Dendritic cell treated with granulocyte-macrophage colony-stimulating factor and Interleukin-4, amounts not matched to agents 40 ng/mL and 50 ng/mL, for 4 days (primary cell): ENCODE measurements at regions not wholly inside any gene's neighbourhood (a gene's known extent, or its start where the extent isn't known, plus 50 kb on each side); places are given as distances from the start of the nearest gene placed in this dataset.

Source experiments
- H3K27ac Mint-ChIP-seq: one replicate; pipeline ENCODE4 v1.8.0; 2022; ENCODE audit warnings: mild to moderate bottlenecking, mixed read lengths
- H3K27me3 Mint-ChIP-seq: one replicate; pipeline ENCODE4 v1.8.0; 2022; ENCODE audit warnings: mild to moderate bottlenecking, mixed read lengths
- H3K36me3 Mint-ChIP-seq: one replicate; pipeline ENCODE4 v1.8.0; 2022; ENCODE audit warnings: low read depth, mixed read lengths
- H3K4me1 Mint-ChIP-seq: one replicate; pipeline ENCODE4 v1.8.0; 2022; ENCODE audit warnings: low read depth, mixed read lengths
- H3K4me3 Mint-ChIP-seq: one replicate; pipeline ENCODE4 v1.8.0; 2022; ENCODE audit warnings: mild to moderate bottlenecking, moderate library complexity, mixed read lengths
- H3K9me3 Mint-ChIP-seq: one replicate; pipeline ENCODE4 v1.8.0; 2022; ENCODE audit warnings: mixed read lengths
- intact Hi-C: fragments of 100-400 bp; cut with micrococcal nuclease; formaldehyde crosslinking; loops from one replicate; pipeline ENCODE4 v1.15.0; 2022

GRCh38 chr5:102014371-102014770 lies 281.7 kb downstream of the SLCO4C1 start:
- Mint-ChIP-seq H3K4me1 (no peaks in the 10 kb centered on the region), H3K36me3 (no peaks in the 10 kb centered on the region), H3K9me3 (no peaks in the 10 kb centered on the region), H3K27me3 (no peaks in the 10 kb centered on the region), H3K4me3 (no peak overlapping the region), H3K27ac (no peak overlapping the region)
- intact Hi-C loops: no loop called here

GRCh38 chr5:102010644-102011043 lies 285.4 kb downstream of the SLCO4C1 start:
- H3K36me3 Mint-ChIP-seq: no peaks in the 10 kb centered on the region
- H3K27ac Mint-ChIP-seq: no peak overlapping the region
- H3K27me3 Mint-ChIP-seq: no peaks in the 10 kb centered on the region
- intact Hi-C loops: no loop called here
- no peaks in the 10 kb centered on the region for H3K9me3 Mint-ChIP-seq
- no peak overlapping the region for H3K4me3 Mint-ChIP-seq
- no peaks in the 10 kb centered on the region for H3K4me1 Mint-ChIP-seq

GRCh38 chr5:101997235-101997634 lies 298.8 kb downstream of the SLCO4C1 start:
- Mint-ChIP-seq H3K4me1 (peaks cover 4% of the 10 kb centered on the region), H3K36me3 (no peaks in the 10 kb centered on the region), H3K9me3 (no peaks in the 10 kb centered on the region), H3K27ac (no peak overlapping the region), H3K4me3 (no peak overlapping the region), H3K27me3 (no peaks in the 10 kb centered on the region)
- intact Hi-C loops: no loop called here

GRCh38 chr5:101995585-101995984 lies 300.5 kb downstream of the SLCO4C1 start:
- H3K4me1 Mint-ChIP-seq: peaks cover 3% of the 10 kb centered on the region
- H3K4me3 Mint-ChIP-seq: no peak overlapping the region
- intact Hi-C loops: no loop called here
- H3K9me3 Mint-ChIP-seq: no peaks in the 10 kb centered on the region
- no peak overlapping the region for H3K27ac Mint-ChIP-seq
- H3K27me3 Mint-ChIP-seq: no peaks in the 10 kb centered on the region
- no peaks in the 10 kb centered on the region for H3K36me3 Mint-ChIP-seq

- intact Hi-C loops: no loop called here
- Mint-ChIP-seq H3K4me1 (no peaks in the 10 kb centered on the region), H3K9me3 (no peaks in the 10 kb centered on the region)
These were observed 304.6 kb downstream of the SLCO4C1 start for GRCh38 chr5:101991486-101991885.

GRCh38 chr5:101989659-101990058 lies 306.4 kb downstream of the SLCO4C1 start:
- Mint-ChIP-seq H3K36me3 (no peaks in the 10 kb centered on the region), H3K27me3 (no peaks in the 10 kb centered on the region), H3K4me1 (no peaks in the 10 kb centered on the region), H3K9me3 (no peaks in the 10 kb centered on the region), H3K27ac (no peak overlapping the region), H3K4me3 (no peak overlapping the region)
- intact Hi-C loops: no loop called here

More at GRCh38 chr5:101991486-101991885, 304.6 kb downstream of the SLCO4C1 start:
- Mint-ChIP-seq H3K36me3 (no peaks in the 10 kb centered on the region), H3K27me3 (no peaks in the 10 kb centered on the region), H3K4me3 (no peak overlapping the region), H3K27ac (no peak overlapping the region)

GRCh38 chr5:101977729-101978345 lies 318.2 kb downstream of the SLCO4C1 start:
- no peaks in the 10 kb centered on the region for H3K36me3 Mint-ChIP-seq
- H3K4me3 Mint-ChIP-seq: no peak overlapping the region
- H3K27me3 Mint-ChIP-seq: peaks cover 1% of the 10 kb centered on the region
- intact Hi-C loops: loop anchor here (1.0 kb wide), 1 partner anchor 36 kb away; no protein-coding TSS in a partner anchor
- no peaks in the 10 kb centered on the region for H3K9me3 Mint-ChIP-seq
- no peaks in the 10 kb centered on the region for H3K4me1 Mint-ChIP-seq
- H3K27ac Mint-ChIP-seq: no peak overlapping the region

GRCh38 chr5:101976933-101977332 lies 319.2 kb downstream of the SLCO4C1 start:
- H3K9me3 Mint-ChIP-seq: no peaks in the 10 kb centered on the region
- no peak overlapping the region for H3K27ac Mint-ChIP-seq
- intact Hi-C loops: loop anchor here (1.0 kb wide), 1 partner anchor 35 kb away; no protein-coding TSS in a partner anchor
- H3K27me3 Mint-ChIP-seq: peaks cover 1% of the 10 kb centered on the region
- no peak overlapping the region for H3K4me3 Mint-ChIP-seq
- no peaks in the 10 kb centered on the region for H3K36me3 Mint-ChIP-seq
- H3K4me1 Mint-ChIP-seq: no peaks in the 10 kb centered on the region

- no peaks in the 10 kb centered on the region for H3K9me3 Mint-ChIP-seq
- H3K27me3 Mint-ChIP-seq: no peaks in the 10 kb centered on the region
- intact Hi-C loops: no loop called here
- no peaks in the 10 kb centered on the region for H3K36me3 Mint-ChIP-seq
- H3K4me1 Mint-ChIP-seq: no peaks in the 10 kb centered on the region
- no peak overlapping the region for H3K4me3 Mint-ChIP-seq
- H3K27ac Mint-ChIP-seq: no peak overlapping the region
These were observed 326.3 kb downstream of the SLCO4C1 start for GRCh38 chr5:101969742-101970141.

- Mint-ChIP-seq H3K27me3 (no peaks in the 10 kb centered on the region), H3K9me3 (no peaks in the 10 kb centered on the region), H3K4me3 (no peak overlapping the region), H3K4me1 (no peaks in the 10 kb centered on the region), H3K27ac (no peak overlapping the region), H3K36me3 (no peaks in the 10 kb centered on the region)
- intact Hi-C loops: no loop called here
These were observed 329.6 kb downstream of the SLCO4C1 start for GRCh38 chr5:101966476-101966875.

- H3K27me3 Mint-ChIP-seq: no peaks in the 10 kb centered on the region
- H3K9me3 Mint-ChIP-seq: no peaks in the 10 kb centered on the region
- intact Hi-C loops: no loop called here
- no peak overlapping the region for H3K4me3 Mint-ChIP-seq
- H3K4me1 Mint-ChIP-seq: no peaks in the 10 kb centered on the region
- H3K27ac Mint-ChIP-seq: no peak overlapping the region
- no peaks in the 10 kb centered on the region for H3K36me3 Mint-ChIP-seq
These were observed 340.2 kb downstream of the SLCO4C1 start for GRCh38 chr5:101955891-101956290.

GRCh38 chr5:101950019-101950418 lies 346.1 kb downstream of the SLCO4C1 start:
- Mint-ChIP-seq H3K36me3 (no peaks in the 10 kb centered on the region), H3K27me3 (no peaks in the 10 kb centered on the region), H3K4me1 (no peaks in the 10 kb centered on the region), H3K9me3 (peaks cover under 1% of the 10 kb centered on the region), H3K27ac (no peak overlapping the region), H3K4me3 (no peak overlapping the region)
- intact Hi-C loops: no loop called here

- intact Hi-C loops: no loop called here
- H3K4me1 Mint-ChIP-seq: peaks cover 5% of the 10 kb centered on the region
These were observed 347.5 kb downstream of the SLCO4C1 start for GRCh38 chr5:101948615-101949014.

GRCh38 chr5:101943784-101944183 lies 352.3 kb downstream of the SLCO4C1 start:
- Mint-ChIP-seq H3K27me3 (no peaks in the 10 kb centered on the region), H3K36me3 (no peaks in the 10 kb centered on the region), H3K9me3 (peaks cover 18% of the 10 kb centered on the region), H3K4me3 (no peak overlapping the region), H3K4me1 (peaks cover 20% of the 10 kb centered on the region), H3K27ac (peak overlapping the region; percentile 49)
- intact Hi-C loops: loop anchor here (2.0 to 5.0 kb wide), 3 partner anchors 209 to 564 kb away; no protein-coding TSS in a partner anchor

More at GRCh38 chr5:101948615-101949014, 347.5 kb downstream of the SLCO4C1 start:
- H3K9me3 Mint-ChIP-seq: peaks cover 14% of the 10 kb centered on the region
- H3K4me3 Mint-ChIP-seq: no peak overlapping the region
- H3K27ac Mint-ChIP-seq: no peak overlapping the region
- no peaks in the 10 kb centered on the region for H3K27me3 Mint-ChIP-seq
- H3K36me3 Mint-ChIP-seq: no peaks in the 10 kb centered on the region

- Mint-ChIP-seq H3K4me1 (peaks cover 20% of the 10 kb centered on the region), H3K27ac (no peak overlapping the region), H3K36me3 (no peaks in the 10 kb centered on the region), H3K4me3 (no peak overlapping the region), H3K9me3 (peaks cover 18% of the 10 kb centered on the region), H3K27me3 (no peaks in the 10 kb centered on the region)
- intact Hi-C loops: loop anchor here (1.0 to 5.0 kb wide), 4 partner anchors 35 to 565 kb away; no protein-coding TSS in a partner anchor
These were observed 353.7 kb downstream of the SLCO4C1 start for GRCh38 chr5:101942321-101942882.
